Immature natural killer cell (primary cell): ENCODE measurements at regions not wholly inside any gene's neighbourhood (a gene's known extent, or its start where the extent isn't known, plus 50 kb on each side); places are given as distances from the start of the nearest gene placed in this dataset.

Experiments
- DNase-seq, 3 donors: peaks; one replicate each; pipeline ENCODE4 v3.0.0; 2022; ENCODE audit warnings: mixed read lengths in 1 of 3
- H3K27ac Mint-ChIP-seq, 6 donors: one replicate each; pipeline ENCODE4 v1.8.0; 2020; ENCODE audit warnings: mixed read lengths in 6 of 6, mild to moderate bottlenecking in 5 of 6, inconsistent platforms in 4 of 6, moderate library complexity in 3 of 6
- H3K27me3 Mint-ChIP-seq, 3 donors: one replicate each; pipeline ENCODE4 v1.8.0; 2020 to 2021; ENCODE audit warnings: low read depth in 3 of 3, mild to moderate bottlenecking in 3 of 3, mixed read lengths in 3 of 3, moderate library complexity in 3 of 3, inconsistent platforms in 1 of 3
- H3K36me3 Mint-ChIP-seq, 3 donors: one replicate each; pipeline ENCODE4 v1.8.0; 2020; ENCODE audit warnings: mixed read lengths in 3 of 3, inconsistent platforms in 2 of 3, mild to moderate bottlenecking in 2 of 3
- H3K4me1 Mint-ChIP-seq, 2 donors: one replicate each; pipeline ENCODE4 v1.8.0; 2020; ENCODE audit warnings: inconsistent platforms in 2 of 2, mild to moderate bottlenecking in 2 of 2, mixed read lengths in 2 of 2, moderate library complexity in 1 of 2
- H3K4me3 Mint-ChIP-seq, 5 donors: one replicate each; pipeline ENCODE4 v1.8.0; 2020; ENCODE audit warnings: mild to moderate bottlenecking in 5 of 5, mixed read lengths in 5 of 5, inconsistent platforms in 3 of 5, moderate library complexity in 3 of 5
- H3K9me3 Mint-ChIP-seq, 6 donors: one replicate each; pipeline ENCODE4 v1.8.0; 2020; ENCODE audit warnings: mild to moderate bottlenecking in 6 of 6, mixed read lengths in 6 of 6, inconsistent platforms in 4 of 6, moderate library complexity in 3 of 6

GRCh38 chr3:17798000-17798399, 55.6 kb upstream of the TBC1D5 start:
- peaks cover 0 to 4% (median under 1%) of the 10 kb centered on the region in 6 donors for H3K9me3 Mint-ChIP-seq
- DNase-seq = no peak
- peaks cover 0 to 5% (median 4%) of the 10 kb centered on the region in 3 donors for H3K36me3 Mint-ChIP-seq
- H3K27me3 Mint-ChIP-seq = peaks cover 0 to 11% (median 0%) of the 10 kb centered on the region in 3 donors
- H3K4me1 Mint-ChIP-seq = no peaks in the 10 kb centered on the region
- H3K27ac Mint-ChIP-seq = no peak overlapping the region
- no peak overlapping the region for H3K4me3 Mint-ChIP-seq

GRCh38 chr3:17795711-17796110, 53.3 kb upstream of the TBC1D5 start:
- DNase-seq = no peak
- Mint-ChIP-seq H3K36me3 (peaks cover 5 to 8% (median 7%) of the 10 kb centered on the region in 3 donors), H3K27ac (no peak overlapping the region), H3K9me3 (peaks cover 7 to 15% (median 9%) of the 10 kb centered on the region in 6 donors), H3K4me3 (no peak overlapping the region), H3K27me3 (peaks cover 0 to 14% (median 3%) of the 10 kb centered on the region in 3 donors), H3K4me1 (no peaks in the 10 kb centered on the region)

GRCh38 chr3:17795280-17795679, 52.8 kb upstream of the TBC1D5 start:
- Mint-ChIP-seq H3K9me3 (peaks cover 7 to 15% (median 9%) of the 10 kb centered on the region in 6 donors), H3K4me1 (no peaks in the 10 kb centered on the region), H3K36me3 (peaks cover 6 to 8% (median 7%) of the 10 kb centered on the region in 3 donors), H3K27me3 (peaks cover 0 to 15% (median 6%) of the 10 kb centered on the region in 3 donors), H3K4me3 (no peak overlapping the region), H3K27ac (no peak overlapping the region)
- DNase-seq = no peak

- Mint-ChIP-seq H3K36me3 (peaks cover 7 to 8% (median 8%) of the 10 kb centered on the region in 3 donors), H3K9me3 (peaks cover 7 to 15% (median 9%) of the 10 kb centered on the region in 6 donors), H3K4me3 (no peak overlapping the region), H3K4me1 (no peaks in the 10 kb centered on the region), H3K27me3 (peaks cover 1 to 15% (median 9%) of the 10 kb centered on the region in 3 donors), H3K27ac (no peak overlapping the region)
- DNase-seq = no peak
Observed at GRCh38 chr3:17793542-17794195, 51.2 kb upstream of the TBC1D5 start.
